ENCODE measurements at regions not wholly inside any gene's neighbourhood (a gene's known extent, or its start where the extent isn't known, plus 50 kb on each side); places are given as distances from the start of the nearest gene placed in this dataset.
"Not testable (repeated sequence)": the region's sequence is repeated elsewhere in the genome, so short reads cannot be mapped to it uniquely, and the experiment has no call there.

DNA sequence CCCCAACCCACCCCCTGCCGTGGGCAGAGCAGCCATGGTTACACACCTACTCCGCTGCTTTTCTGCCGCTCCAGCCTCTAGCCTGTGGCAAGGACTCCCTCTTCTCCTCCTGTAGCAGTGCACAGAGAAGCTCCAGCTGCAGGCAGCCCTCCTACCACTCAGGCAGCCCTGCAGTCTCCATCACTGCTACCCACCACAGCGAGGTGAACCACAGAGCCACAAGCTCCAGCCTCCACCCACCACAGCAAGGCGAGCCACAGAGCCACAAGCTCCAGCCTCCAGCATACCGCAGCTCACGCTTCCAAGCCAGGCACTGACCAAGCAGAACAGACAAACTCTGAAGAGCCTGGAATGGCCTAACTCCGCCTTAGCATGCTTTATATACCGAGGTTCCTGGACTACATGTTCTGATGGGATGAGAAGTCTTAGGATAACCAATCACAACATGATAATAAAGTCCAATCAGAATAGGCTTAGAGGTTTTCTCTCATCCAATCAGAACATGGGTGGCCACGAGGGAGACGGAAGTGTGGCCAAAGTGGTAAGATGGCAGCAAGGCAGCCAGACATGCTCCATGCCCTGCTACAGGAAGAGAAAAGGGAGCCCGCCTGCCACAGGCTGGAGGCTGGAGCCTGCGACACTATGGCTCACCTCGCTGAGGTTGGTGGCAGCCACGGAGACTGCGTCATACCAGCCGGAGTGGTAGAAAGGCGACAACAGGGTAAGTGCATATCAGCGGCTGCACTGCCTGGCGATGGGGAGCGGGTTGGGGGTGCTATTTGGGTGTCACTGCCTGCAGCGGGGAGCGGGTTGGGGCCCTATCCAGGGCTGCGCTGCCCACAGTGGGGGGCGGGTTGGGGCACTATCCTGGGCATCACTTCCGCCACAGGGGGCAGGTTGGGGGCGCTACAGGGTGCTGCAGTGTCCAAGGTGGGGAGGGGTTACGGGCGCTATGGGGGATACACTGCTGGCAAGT, 75.8 kb upstream of the PCAT7 start:
- DNase-seq = no peak

DNA sequence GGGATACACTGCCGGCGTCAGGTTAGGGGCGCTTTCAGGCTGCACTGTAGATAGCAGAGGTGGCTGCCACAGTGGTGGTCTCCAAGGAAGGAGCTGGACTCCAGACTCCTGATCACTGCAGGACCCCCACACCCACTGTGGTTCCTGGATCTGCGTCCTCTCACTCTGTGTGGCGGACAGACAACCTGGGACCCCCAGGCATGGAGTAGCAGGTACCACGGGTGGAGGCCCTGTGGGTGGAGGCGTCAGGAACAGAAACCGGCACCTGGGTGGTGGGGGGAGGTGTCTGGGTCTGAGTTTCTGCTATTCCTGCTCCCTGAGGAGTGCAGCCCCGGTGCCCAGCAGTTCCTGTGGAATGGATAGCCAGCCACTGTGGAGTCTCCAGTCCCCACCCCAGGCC, 75.1 kb upstream of the PCAT7 start:
- DNase-seq = no peak

DNA sequence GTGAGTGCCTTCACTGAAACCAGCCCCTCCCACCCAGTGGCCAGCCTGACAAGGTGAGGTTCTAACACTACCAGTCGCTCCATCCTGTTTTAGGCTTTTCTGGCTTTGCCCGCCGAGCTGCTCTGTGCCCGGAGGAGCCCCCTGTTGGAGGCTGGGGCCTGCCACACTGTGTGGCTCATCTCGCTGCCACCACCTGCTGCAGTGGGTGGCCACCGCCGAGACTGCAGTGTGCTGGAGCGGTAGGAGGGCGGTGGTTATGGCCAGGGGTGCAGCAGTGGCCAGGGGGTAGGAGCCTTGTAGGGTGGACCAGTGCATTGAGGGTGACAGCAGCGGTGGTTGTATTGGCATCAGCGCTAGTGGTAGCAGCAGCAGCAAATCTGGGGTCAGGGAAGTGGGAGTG, 74.7 kb upstream of the PCAT7 start:
- no peak for DNase-seq

DNA sequence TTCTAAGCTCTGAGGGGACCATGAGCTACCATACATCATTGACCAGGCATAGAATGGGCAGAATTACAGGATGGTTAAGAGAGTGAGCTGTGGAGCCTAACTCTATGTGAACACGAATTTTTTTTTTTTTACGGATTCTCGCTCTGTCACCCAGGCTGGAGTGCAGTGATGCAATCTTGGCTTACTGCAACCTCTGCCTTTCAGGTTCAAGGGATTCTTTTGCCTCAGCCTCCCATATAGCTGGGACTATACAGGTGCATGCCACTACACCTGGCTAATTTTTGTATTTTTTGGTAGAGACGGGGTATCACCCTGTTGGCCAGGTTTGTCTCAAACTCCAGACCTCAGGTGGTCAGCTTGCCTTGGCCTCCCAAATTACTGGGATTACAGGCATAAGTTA, 72.8 kb upstream of the PCAT7 start:
- DNase-seq = no peak

DNA sequence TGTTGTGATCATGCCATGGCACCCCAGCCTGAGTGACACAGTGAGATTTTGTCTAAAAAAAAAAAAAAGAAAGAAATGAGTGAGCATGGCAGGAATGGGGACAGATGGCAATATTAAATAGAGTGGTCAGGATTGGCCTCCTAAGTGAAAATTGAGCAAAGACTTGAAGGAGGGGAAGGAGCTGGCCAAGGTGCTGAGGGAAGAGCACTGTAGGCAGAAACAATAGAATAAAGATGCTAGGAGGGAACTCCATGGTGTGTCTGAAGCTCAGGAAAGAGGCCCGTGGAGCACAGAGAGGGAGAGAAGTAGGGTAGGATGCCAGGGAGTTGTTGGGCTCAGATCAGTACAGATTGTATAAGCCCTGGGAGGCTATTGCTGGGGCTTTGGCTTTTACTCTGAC, 64.4 kb upstream of the PCAT7 start:
- DNase-seq = no peak

DNA sequence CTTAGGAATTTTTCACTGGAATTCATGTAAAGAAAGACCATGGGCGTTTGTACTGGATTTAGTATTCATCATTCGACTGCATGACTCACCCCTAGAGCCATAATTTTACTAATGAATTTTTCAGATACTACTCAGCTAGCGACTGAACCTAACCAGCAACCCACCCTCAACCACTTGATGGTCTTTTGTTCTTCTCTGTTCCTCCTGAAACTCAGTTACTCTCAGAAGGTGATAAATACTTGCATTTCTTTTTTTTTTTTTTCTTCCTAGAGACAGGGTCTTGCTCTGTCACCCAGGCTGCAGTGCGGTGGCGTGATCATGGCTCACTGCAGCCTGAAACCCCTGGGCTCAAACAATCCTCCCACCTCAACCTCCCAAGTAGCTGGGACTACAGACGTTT, 62.8 kb upstream of the PCAT7 start:
- not testable (repeated sequence) for DNase-seq

DNA sequence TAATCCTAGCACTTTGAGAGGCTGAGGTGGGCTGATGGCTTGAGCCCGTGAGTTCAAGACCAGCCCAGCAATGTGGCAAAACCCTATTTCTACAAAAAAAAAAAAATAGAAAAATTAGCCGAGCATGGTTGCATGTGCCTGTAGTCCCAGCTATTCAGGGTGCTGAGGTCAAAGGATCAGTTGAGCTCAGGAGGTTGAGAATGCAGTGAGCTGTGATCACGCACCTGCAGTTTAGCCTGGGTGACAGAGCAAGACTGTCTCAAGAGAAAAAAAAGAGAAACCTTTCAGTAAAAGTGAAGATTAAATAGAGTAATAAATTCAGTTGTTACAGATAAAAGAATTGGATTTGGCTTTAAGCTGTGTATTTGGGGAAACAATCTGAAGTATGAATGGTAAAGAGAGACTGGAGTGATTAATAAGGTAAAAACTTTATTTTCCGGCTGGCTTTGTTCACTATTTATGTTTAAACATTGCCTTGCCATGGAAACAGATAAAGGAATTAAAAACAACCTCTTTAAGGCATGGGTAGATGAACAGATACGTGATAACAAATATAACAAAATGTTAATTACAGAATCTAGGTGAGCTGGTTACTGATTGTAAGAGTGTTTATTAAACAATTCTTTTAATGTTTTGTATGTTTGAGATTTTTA, 56.0 kb upstream of the PCAT7 start:
- DNase-seq = no peak

DNA sequence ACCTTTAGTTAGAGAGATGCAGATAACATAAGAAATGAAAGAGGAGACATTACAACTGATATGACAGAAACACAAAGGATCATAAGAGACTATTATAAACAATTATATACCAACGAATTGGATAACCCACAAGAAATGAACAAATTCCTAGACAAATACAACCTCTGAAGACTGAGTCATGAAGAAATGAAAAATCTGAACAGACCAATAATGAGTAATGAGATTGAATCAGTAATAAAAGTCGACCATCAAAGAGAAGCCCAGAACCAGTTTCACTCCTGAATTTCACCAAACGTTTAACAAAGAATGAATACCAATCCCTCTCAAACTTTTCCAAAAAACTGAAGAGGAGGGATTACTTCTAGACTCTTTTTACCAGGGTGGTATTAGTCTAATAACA, 50.5 kb upstream of the PCAT7 start:
- no peak for DNase-seq

Measured in NCI-H1436 treated with DMSO at 0.1 percent for 48 hours (cell line).